ENCODE measurements at regions not wholly inside any gene's neighbourhood (a gene's known extent, or its start where the extent isn't known, plus 50 kb on each side); places are given as distances from the start of the nearest gene placed in this dataset.

- Histone ChIP-seq H4K5ac (ENCODE audit: low read depth, low read length) (no peak overlapping the region), H4K20me1 (ENCODE audit: insufficient read depth, low read length) (no peaks in the 10 kb centered on the region), H3K27ac (ENCODE audit: insufficient read depth, low read length) (no peak overlapping the region), H4K91ac (ENCODE audit: insufficient read depth, low read depth, low read length) (no peak overlapping the region), H3K4me3 (ENCODE audit: insufficient read depth, low read depth, low read length) (no peak overlapping the region), H3K9me3 (ENCODE audit: control insufficient read depth, insufficient read depth, low read length) (no peaks in the 10 kb centered on the region), H3K4me2 (ENCODE audit: low read depth, low read length) (no peak overlapping the region), H3K14ac (replicated peaks; ENCODE audit: low read depth, low read length) (no peak overlapping the region), H2BK120ac (ENCODE audit: low read depth, low read length) (no peak overlapping the region), H2AK5ac (ENCODE audit: low read depth, low read length) (no peak overlapping the region), H2BK5ac (ENCODE audit: low read depth, low read length, poor library complexity, severe bottlenecking) (no peak overlapping the region), H3K9me1 (ENCODE audit: insufficient read depth, low read length) (no peaks in the 10 kb centered on the region), H3K4ac (ENCODE audit: low read depth, low read length) (no peak overlapping the region), H3K23ac (ENCODE audit: low read depth, low read length) (no peak overlapping the region), H3K4me1 (ENCODE audit: control insufficient read depth, insufficient read depth, low read length) (no peaks in the 10 kb centered on the region), H2AK9ac (replicated peaks; ENCODE audit: low read depth, low read length, poor library complexity) (no peak overlapping the region), H3K79me1 (ENCODE audit: low read depth in 1 of 2, low read length in 2 of 2) (no peaks in the 10 kb centered on the region), H3K27me3 (ENCODE audit: control insufficient read depth, insufficient read depth, low read length) (no peaks in the 10 kb centered on the region), H2BK15ac (ENCODE audit: low read depth, low read length) (no peak overlapping the region), H3K36me3 (ENCODE audit: control insufficient read depth, insufficient read depth, low read length) (no peaks in the 10 kb centered on the region), H4K8ac (ENCODE audit: low read depth in 2 of 2, low read length in 2 of 2) (no peak overlapping the region), H3K18ac (ENCODE audit: low read depth, low read length) (no peak overlapping the region), H3K9ac (ENCODE audit: low read depth, low read length) (no peak overlapping the region), H2BK20ac (ENCODE audit: low read depth, low read length) (no peak overlapping the region), H3K56ac (ENCODE audit: extremely low read depth, insufficient read depth, low read length) (no peak overlapping the region), H2AFZ (replicated peaks; ENCODE audit: low read length, poor library complexity) (no peak overlapping the region)
- intact Hi-C loops (cut with micrococcal nuclease) (no loop called here), dilution Hi-C loops (cut with HindIII; ENCODE audit: low sequenced_read_pairs, unreplicated experiment) (no loop called here), in situ Hi-C loops (cut with MboI; ENCODE audit: low sequenced_read_pairs) (no loop called here)
- CTCF ChIA-PET: no interaction called here
- POLR2A ChIA-PET (ENCODE audit: unreplicated experiment): no interaction called here
- BruUV-seq (replicated peaks): no TSS peak
- ATAC-seq (ENCODE audit: low read depth) (no peak), DNase-seq (no peak)
- no peak for TF ChIP-seq CHD1 (IDR thresholded peaks at IDR 0.05; ENCODE audit: low read depth, low read length)
- no peak for TF ChIP-seq FOS (IDR thresholded peaks at IDR 0.05; ENCODE audit: low read depth, low read length)
- TF ChIP-seq MAZ (IDR thresholded peaks at IDR 0.05; ENCODE audit: borderline replicate concordance, low read depth, low read length): no peak
- TF ChIP-seq ELK1 (IDR thresholded peaks at IDR 0.05; ENCODE audit: borderline replicate concordance, low read depth, low read length): no peak
- no peak for TF ChIP-seq BHLHE40 (IDR thresholded peaks at IDR 0.05; ENCODE audit: low read depth, low read length)
- TF ChIP-seq USF2 (IDR thresholded peaks at IDR 0.05; ENCODE audit: low read depth, low read length): no peak
- TF ChIP-seq RAD21 (IDR thresholded peaks at IDR 0.05; ENCODE audit: low read length): no peak
- no peak for TF ChIP-seq CTCF (conservative IDR thresholded peaks at IDR 0.05; ENCODE audit: low read depth, low read length)
- TF ChIP-seq MAFK (IDR thresholded peaks at IDR 0.05; ENCODE audit: low read depth, low read length): no peak
- no peak for TF ChIP-seq RCOR1 (IDR thresholded peaks at IDR 0.05; ENCODE audit: insufficient replicate concordance, low read length)
- TF ChIP-seq RFX5 (IDR thresholded peaks at IDR 0.05; ENCODE audit: low read depth, low read length): no peak
- TF ChIP-seq CEBPB (IDR thresholded peaks at IDR 0.05; ENCODE audit: low read depth, low read length): no peak
These were observed 381.0 kb upstream of the EMCN start for GRCh38 chr4:100898844-100899243.

All from IMR-90 (cell line).